H1 (cell line): ENCODE measurements at regions not wholly inside any gene's neighbourhood (a gene's known extent, or its start where the extent isn't known, plus 50 kb on each side); places are given as distances from the start of the nearest gene placed in this dataset.

Experiments used
- CTCF ChIA-PET: fragments of 300-600 bp; sonication (Branson Sonifier 250); formaldehyde crosslinking; loops from one replicate; lab custom pipeline; 2021; ENCODE audit not compliant: partially characterized antibody; lab: Charles Lee
- POLR2A ChIA-PET: fragments of 300-600 bp; sonication (Branson Sonifier 250); formaldehyde crosslinking; loops from one replicate; lab custom pipeline; 2021; ENCODE audit warnings: inconsistent platforms; ENCODE audit not compliant: partially characterized antibody; lab: Charles Lee
- DNase-seq, 2 experiments: peaks; one replicate each; pipeline versions ENCODE4 v3.0.0 to v3.0.0-alpha.2; 2010 to 2022; ENCODE audit warnings: low spot score in 2 of 2, low read depth in 1 of 2, mixed read lengths in 1 of 2
- FAIRE-seq: peaks from 2 replicates; lab custom pipeline; 2011; peaks lifted over from hg19 to GRCh38; lab: Jason Lieb, UNC
- H2AFZ ChIP-seq: 2 replicates; pipeline ENCODE4 v1.8.1; 2012; ENCODE audit warnings: low read length, inconsistent platforms
- H2AK5ac ChIP-seq: 2 replicates; pipeline ENCODE4 v1.6.1; 2013; ENCODE audit warnings: low read depth, low read length
- H2BK120ac ChIP-seq: replicated peaks from 2 replicates; pipeline ENCODE3; 2013; ENCODE audit warnings: low read depth, low read length, inconsistent platforms
- H2BK12ac ChIP-seq: 2 replicates; pipeline ENCODE4 v1.6.1; 2013; ENCODE audit warnings: low read depth, low read length
- H2BK15ac ChIP-seq: 2 replicates; pipeline ENCODE4 v1.6.1; 2013; ENCODE audit warnings: low read length
- H2BK20ac ChIP-seq: 2 replicates; pipeline ENCODE4 v1.6.1; 2013; ENCODE audit warnings: low read length
- H2BK5ac ChIP-seq: 2 replicates; pipeline ENCODE4 v1.6.1; 2013; ENCODE audit warnings: low read depth, low read length
- H3K14ac ChIP-seq: 2 replicates; pipeline ENCODE4 v1.6.1; 2013; ENCODE audit warnings: inconsistent platforms; ENCODE audit not compliant: insufficient read length
- H3K18ac ChIP-seq: 2 replicates; pipeline ENCODE4 v1.6.1; 2013; ENCODE audit warnings: low read length; ENCODE audit errors: extremely low read depth
- H3K23ac ChIP-seq: 2 replicates; pipeline ENCODE4 v1.6.1; 2013; ENCODE audit warnings: inconsistent platforms; ENCODE audit not compliant: insufficient read length
- H3K23me2 ChIP-seq: 2 replicates; pipeline ENCODE4 v1.6.1; 2013; ENCODE audit warnings: low read depth, low read length
- H3K27ac ChIP-seq: 2 replicates; pipeline ENCODE4 v1.6.1; 2011; ENCODE audit warnings: low read depth, low read length, inconsistent platforms
- H3K27me3 ChIP-seq, 4 experiments: replicated peaks in 1 of 4; 1 replicate in 1 of 4; 2 replicates in 3 of 4; pipeline versions ENCODE4 v1.6.1 to v1.8.1; 2011 to 2013; ENCODE audit warnings: low read length in 3 of 4, mild to moderate bottlenecking in 3 of 4, inconsistent platforms in 2 of 4, mixed read lengths in 2 of 4, moderate library complexity in 1 of 4; ENCODE audit not compliant: control insufficient read depth in 3 of 4, insufficient read depth in 3 of 4; ENCODE audit errors: extremely low read depth in 1 of 4
- H3K36me3 ChIP-seq, 4 experiments: 2 replicates each; pipeline versions ENCODE4 v1.6.1 to v1.8.1; 2011 to 2013; ENCODE audit warnings: mild to moderate bottlenecking in 4 of 4, low read length in 3 of 4, moderate library complexity in 2 of 4, control low read depth in 1 of 4, inconsistent platforms in 1 of 4; ENCODE audit not compliant: insufficient read depth in 4 of 4, control insufficient read depth in 2 of 4
- H3K4ac ChIP-seq: replicated peaks from 2 replicates; pipeline ENCODE3; 2013; ENCODE audit warnings: low read length, low read depth, mixed read lengths, inconsistent platforms; ENCODE audit not compliant: insufficient read length
- H3K4me1 ChIP-seq, 4 experiments: replicated peaks in 1 of 4; 1 replicate in 1 of 4; 2 replicates in 3 of 4; pipeline versions ENCODE4 v1.6.1 to v1.8.1; 2011 to 2013; ENCODE audit warnings: low read length in 3 of 4, inconsistent platforms in 2 of 4, mixed read lengths in 1 of 4; ENCODE audit not compliant: insufficient read depth in 4 of 4, control insufficient read depth in 3 of 4
- H3K4me2 ChIP-seq, 2 experiments: 2 replicates each; pipeline versions ENCODE4 v1.6.1 to v1.8.1; 2011 to 2013; ENCODE audit warnings: low read depth in 2 of 2, low read length in 2 of 2, control low read depth in 1 of 2, inconsistent platforms in 1 of 2, mild to moderate bottlenecking in 1 of 2; ENCODE audit not compliant: insufficient read depth in 1 of 2
- H3K4me3 ChIP-seq, 4 experiments: fragments of 200-600, 300-600 bp in 1 of 4; sonication (generic), shearing (Covaris generic), sonication (Bioruptor Twin) in 1 of 4; 2 replicates each; pipeline versions ENCODE4 v1.5.1 to v1.8.1; 2011 to 2016; ENCODE audit warnings: low read length in 4 of 4, low read depth in 3 of 4, control low read depth in 2 of 4, inconsistent platforms in 2 of 4, mild to moderate bottlenecking in 2 of 4, mixed read lengths in 1 of 4, moderate library complexity in 1 of 4; ENCODE audit not compliant: insufficient read depth in 2 of 4; ENCODE audit errors: extremely low read depth in 1 of 4
- H3K56ac ChIP-seq: replicated peaks from 2 replicates; pipeline ENCODE3; 2013; ENCODE audit warnings: low read depth, mild to moderate bottlenecking, mixed read lengths, low read length, inconsistent platforms; ENCODE audit not compliant: insufficient read length
- H3K79me1 ChIP-seq: 2 replicates; pipeline ENCODE4 v1.6.1; 2013; ENCODE audit warnings: low read depth, low read length, control low read depth
- H3K79me2 ChIP-seq, 2 experiments: 2 replicates each; pipeline versions ENCODE4 v1.6.1 to v1.8.1; 2012 to 2013; ENCODE audit warnings: low read length in 2 of 2, mild to moderate bottlenecking in 2 of 2, inconsistent platforms in 1 of 2; ENCODE audit not compliant: insufficient read depth in 2 of 2, control insufficient read depth in 1 of 2
- H3K9ac ChIP-seq, 4 experiments: replicated peaks in 1 of 4; 1 replicate in 1 of 4; 2 replicates in 3 of 4; pipeline versions ENCODE4 v1.6.1 to v1.8.1; 2011 to 2013; ENCODE audit warnings: low read depth in 3 of 4, low read length in 3 of 4, control low read depth in 2 of 4, mild to moderate bottlenecking in 2 of 4, moderate library complexity in 2 of 4, inconsistent platforms in 1 of 4; ENCODE audit errors: extremely low read depth in 1 of 4
- H3K9me3 ChIP-seq, 2 experiments: 2 replicates each; pipeline versions ENCODE4 v1.6.1 to v1.8.1; 2012 to 2013; ENCODE audit warnings: mild to moderate bottlenecking in 2 of 2, moderate library complexity in 2 of 2, control low read depth in 1 of 2, inconsistent platforms in 1 of 2, low read depth in 1 of 2, low read length in 1 of 2, mixed read lengths in 1 of 2; ENCODE audit not compliant: insufficient read depth in 2 of 2
- H4K20me1 ChIP-seq, 2 experiments: replicated peaks in 1 of 2; 2 replicates each; pipeline versions ENCODE3 to v1.8.1; 2011 to 2013; ENCODE audit warnings: inconsistent platforms in 2 of 2, low read length in 2 of 2, mild to moderate bottlenecking in 1 of 2; ENCODE audit not compliant: insufficient read depth in 2 of 2, control insufficient read depth in 1 of 2
- H4K5ac ChIP-seq: 2 replicates; pipeline ENCODE4 v1.6.1; 2013; ENCODE audit warnings: low read length, low read depth, mixed read lengths, inconsistent platforms; ENCODE audit not compliant: insufficient read length
- H4K8ac ChIP-seq: 2 replicates; pipeline ENCODE4 v1.8.0; 2013; ENCODE audit warnings: mild to moderate bottlenecking, moderate library complexity, low read length, inconsistent platforms; ENCODE audit not compliant: insufficient read depth; ENCODE audit errors: extremely low read depth
- H4K91ac ChIP-seq: replicated peaks from 2 replicates; pipeline ENCODE3; 2013; ENCODE audit warnings: low read length, mixed read lengths, inconsistent platforms; ENCODE audit not compliant: insufficient read length
- BCL11A ChIP-seq, 2 experiments: IDR thresholded peaks; one replicate each; pipeline ENCODE4 v1.6.1; 2011; ENCODE audit warnings: low read depth in 2 of 2, low read length in 2 of 2, mild to moderate bottlenecking in 2 of 2
- BRCA1 ChIP-seq: IDR thresholded peaks from 2 replicates; pipeline ENCODE4 v1.6.1; 2012; ENCODE audit warnings: low read depth, low read length, improper control_type of control experiment
- CEBPB ChIP-seq: IDR thresholded peaks from 2 replicates; pipeline ENCODE4 v1.6.1; 2012; ENCODE audit warnings: low read depth, low read length
- EZH2 ChIP-seq: fragments of 200-600 bp; sonication (generic); IDR thresholded peaks from 2 replicates; pipeline ENCODE4 v1.7.1; 2012; ENCODE audit warnings: low read depth, mild to moderate bottlenecking, moderate library complexity, low read length, inconsistent platforms; ENCODE audit not compliant: severe bottlenecking
- KDM4A ChIP-seq: IDR thresholded peaks from one replicate; pipeline ENCODE4 v1.7.1; 2012; ENCODE audit warnings: low read depth, mild to moderate bottlenecking, moderate library complexity, low read length, inconsistent platforms; ENCODE audit not compliant: severe bottlenecking
- NANOG ChIP-seq: IDR thresholded peaks from 2 replicates; pipeline ENCODE4 v1.6.1; 2011; ENCODE audit warnings: low read length, low read depth, mild to moderate bottlenecking, inconsistent platforms; ENCODE audit not compliant: insufficient read depth, poor library complexity, severe bottlenecking
- NRF1 ChIP-seq: IDR thresholded peaks from 2 replicates; pipeline ENCODE4 v1.6.1; 2011; ENCODE audit warnings: mild to moderate bottlenecking, low read depth, low read length, improper control_type of control experiment
- SIRT6 ChIP-seq: IDR thresholded peaks from one replicate; pipeline ENCODE4 v1.7.1; 2012; ENCODE audit warnings: low read length, inconsistent platforms
- SIX5 ChIP-seq: IDR thresholded peaks from 2 replicates; pipeline ENCODE4 v1.6.1; 2011; ENCODE audit warnings: mild to moderate bottlenecking, low read depth, low read length
- SP2 ChIP-seq: IDR thresholded peaks from 2 replicates; pipeline ENCODE4 v1.6.1; 2012; ENCODE audit warnings: mild to moderate bottlenecking, low read length, inconsistent platforms
- TCF12 ChIP-seq: IDR thresholded peaks from 2 replicates; pipeline ENCODE4 v1.6.1; 2011; ENCODE audit warnings: low read depth, mild to moderate bottlenecking, low read length
- WGBS, 2 experiments: shearing (Covaris generic) in 1 of 2; methylation state at CpG; one replicate each; pipeline versions ENCODE4 v1.1.6 to v1.1.7; 2013 to 2015; ENCODE audit warnings: low lambda C conversion rate in 2 of 2, mixed read lengths in 2 of 2, inconsistent platforms in 1 of 2, low coverage in 1 of 2, missing lambda C conversion rate in 1 of 2; ENCODE audit not compliant: insufficient replicate concordance in 2 of 2, insufficient coverage in 1 of 2, insufficient read length in 1 of 2; ENCODE audit errors: extremely low coverage in 1 of 2, missing lambda C conversion rate in 1 of 2; 5-methylcytosine and 5-hydroxymethylcytosine counted together

GRCh38 chr21:16945580-16945979, 567.3 kb upstream of the CXADR start:
- ChIA-PET CTCF (interaction anchor here (1.2 kb wide), 2 partner anchors 21 to 197 kb away, joined by 3 read pairs; no protein-coding TSS in a partner anchor), POLR2A (no interaction called here)
- no peak overlapping the region for H3K4ac ChIP-seq
- no peak overlapping the region for H3K9ac ChIP-seq
- no peak overlapping the region for H3K23ac ChIP-seq
- TF ChIP-seq NRF1 (no peak), BCL11A (IDR thresholded peaks at IDR 0.05; ENCODE audit: low read depth in 2 of 2, low read length in 2 of 2) (no peak), BRCA1 (no peak), NANOG (no peak), TCF12 (no peak), EZH2 (no peak), CEBPB (no peak), KDM4A (no peak), SP2 (no peak), SIRT6 (no peak), SIX5 (no peak)
- H2AFZ ChIP-seq: no peak overlapping the region
- no peaks in the 10 kb centered on the region for H3K79me1 ChIP-seq
- H4K8ac ChIP-seq: no peak overlapping the region
- H3K4me2 ChIP-seq: no peak overlapping the region
- 0 out of 2 replicates have a peak overlapping the region, but pooled peaks have one; percentile 33 for H2BK12ac ChIP-seq
- no peaks in the 10 kb centered on the region for H3K79me2 ChIP-seq
- H2AK5ac ChIP-seq: no peak overlapping the region
- no peak overlapping the region for H2BK15ac ChIP-seq
- FAIRE-seq: no peak
- H3K4me1 ChIP-seq: no peaks in the 10 kb centered on the region
- H3K56ac ChIP-seq: no peak overlapping the region
- H4K20me1 ChIP-seq: no peaks in the 10 kb centered on the region
- no peak overlapping the region for H4K91ac ChIP-seq
- no peak overlapping the region for H3K4me3 ChIP-seq
- H3K23me2 ChIP-seq: no peaks in the 10 kb centered on the region
- H2BK5ac ChIP-seq: no peak overlapping the region
- no peak for DNase-seq
- no peaks in the 10 kb centered on the region for H3K9me3 ChIP-seq
- no peak overlapping the region for H3K27ac ChIP-seq
- H3K14ac ChIP-seq: no peak overlapping the region
- H2BK20ac ChIP-seq: no peak overlapping the region
- WGBS, 2 experiments: 83% methylated on average over 3 of the region's 3 CpGs; no CpG with 5 or more reads in 1 of the 2 experiments
- no peaks in the 10 kb centered on the region for H3K36me3 ChIP-seq
- H2BK120ac ChIP-seq: no peak overlapping the region
- no peak overlapping the region for H4K5ac ChIP-seq
- H3K18ac ChIP-seq: no peak overlapping the region
- H3K27me3 ChIP-seq: no peaks in the 10 kb centered on the region
